ENCODE measurements at regions not wholly inside any gene's neighbourhood (a gene's known extent, or its start where the extent isn't known, plus 50 kb on each side); places are given as distances from the start of the nearest gene placed in this dataset.
"Not testable (repeated sequence)": the region's sequence is repeated elsewhere in the genome, so short reads cannot be mapped to it uniquely, and the experiment has no call there.

GRCh38 chr15:58365098-58365497 is 66.7 kb upstream of the LIPC start:
- POLR2A ChIA-PET, CTCF ChIA-PET: not testable (repeated sequence)

GRCh38 chr15:58369261-58369701 is 62.5 kb upstream of the LIPC start:
- CTCF ChIA-PET = no interaction called here
- no peak overlapping the region for H3K27ac ChIP-seq (ENCODE audit: low read depth, low read length)
- H3K27me3 Mint-ChIP-seq = peaks cover 0 to 5% (median 0%) of the 10 kb centered on the region in 5 donors
- POLR2A ChIA-PET = no interaction called here
- intact Hi-C loops (cut with micrococcal nuclease) = loop anchor here in 1 of 2 donors (5.0 kb wide), 1 partner anchor 77 kb away; no protein-coding TSS in a partner anchor
- H3K27ac Mint-ChIP-seq = peak overlapping the region in 4 of 9 donors; percentile 13 to 62 (median 42)
- H3K4me1 ChIP-seq (ENCODE audit: control insufficient read depth in 2 of 2, insufficient read depth in 2 of 2, low read length in 2 of 2) = no peaks in the 10 kb centered on the region
- no peaks in the 10 kb centered on the region for H3K9me3 ChIP-seq (ENCODE audit: control insufficient read depth in 2 of 3, low read length in 3 of 3)
- DNase-seq (peak in 6 of 9 donors; percentile 10 to 71 (median 36)), ATAC-seq (peak; percentile 84)
- no peaks in the 10 kb centered on the region for H3K36me3 ChIP-seq (ENCODE audit: control insufficient read depth in 2 of 3, insufficient read depth in 3 of 3, low read length in 3 of 3)
- H3K36me3 Mint-ChIP-seq = peaks cover 0 to 27% (median 6%) of the 10 kb centered on the region in 5 donors
- H3K4me1 Mint-ChIP-seq = peaks cover 9 to 23% (median 13%) of the 10 kb centered on the region in 7 donors
- peaks cover 0 to 25% (median 8%) of the 10 kb centered on the region in 11 donors for H3K9me3 Mint-ChIP-seq
- no peaks in the 10 kb centered on the region for H3K27me3 ChIP-seq (ENCODE audit: control insufficient read depth in 2 of 2, insufficient read depth in 2 of 2, low read length in 2 of 2)
- H3K4me3 Mint-ChIP-seq = peak overlapping the region; percentile 27 to 86 (median 66)
- H3K4me3 ChIP-seq (ENCODE audit: low read length) = no peak overlapping the region

More at GRCh38 chr15:58365098-58365497, 66.7 kb upstream of the LIPC start:
- DNase-seq; H3K27me3 Mint-ChIP-seq; H3K4me3 ChIP-seq (ENCODE audit: low read length); H3K27me3 ChIP-seq (ENCODE audit: control insufficient read depth in 2 of 2, insufficient read depth in 2 of 2, low read length in 2 of 2); H3K4me3 Mint-ChIP-seq; H3K27ac ChIP-seq (ENCODE audit: low read depth, low read length); ATAC-seq; H3K36me3 ChIP-seq (ENCODE audit: control insufficient read depth in 2 of 3, insufficient read depth in 3 of 3, low read length in 3 of 3); H3K9me3 ChIP-seq (ENCODE audit: control insufficient read depth in 2 of 3, low read length in 3 of 3); H3K27ac Mint-ChIP-seq: not testable (repeated sequence)
- intact Hi-C loops (cut with micrococcal nuclease) = loop anchor here in 1 of 2 donors (5.0 kb wide), 1 partner anchor 73 kb away; no protein-coding TSS in a partner anchor
- Mint-ChIP-seq H3K36me3 (peaks cover 0 to 28% (median 10%) of the 10 kb centered on the region in 5 donors), H3K9me3 (peaks cover 0 to 10% (median 6%) of the 10 kb centered on the region in 11 donors), H3K4me1 (peaks cover 22 to 40% (median 33%) of the 10 kb centered on the region in 7 donors)
- H3K4me1 ChIP-seq (ENCODE audit: control insufficient read depth in 2 of 2, insufficient read depth in 2 of 2, low read length in 2 of 2) = peaks cover 0 to 15% of the 10 kb centered on the region in 2 donors

GRCh38 chr15:58369956-58370355 is 61.8 kb upstream of the LIPC start:
- Histone ChIP-seq H3K36me3 (ENCODE audit: control insufficient read depth in 2 of 3, insufficient read depth in 3 of 3, low read length in 3 of 3) (no peaks in the 10 kb centered on the region), H3K4me1 (ENCODE audit: control insufficient read depth in 2 of 2, insufficient read depth in 2 of 2, low read length in 2 of 2) (no peaks in the 10 kb centered on the region), H3K27ac (ENCODE audit: low read depth, low read length) (no peak overlapping the region), H3K9me3 (ENCODE audit: control insufficient read depth in 2 of 3, low read length in 3 of 3) (no peaks in the 10 kb centered on the region), H3K27me3 (ENCODE audit: control insufficient read depth in 2 of 2, insufficient read depth in 2 of 2, low read length in 2 of 2) (no peaks in the 10 kb centered on the region), H3K4me3 (ENCODE audit: low read length) (no peak overlapping the region)
- ChIA-PET CTCF (no interaction called here), POLR2A (no interaction called here)
- peaks cover 0 to 22% (median 5%) of the 10 kb centered on the region in 5 donors for H3K36me3 Mint-ChIP-seq
- H3K27me3 Mint-ChIP-seq = peaks cover 0 to 5% (median 0%) of the 10 kb centered on the region in 5 donors
- no peak for ATAC-seq
- H3K9me3 Mint-ChIP-seq = peaks cover 0 to 25% (median 6%) of the 10 kb centered on the region in 11 donors
- H3K4me1 Mint-ChIP-seq = peaks cover 7 to 23% (median 12%) of the 10 kb centered on the region in 7 donors
- H3K27ac Mint-ChIP-seq = no peak overlapping the region
- peak overlapping the region in 1 of 10 donors; percentile 77 for H3K4me3 Mint-ChIP-seq
- intact Hi-C loops (cut with micrococcal nuclease) = loop anchor here in 1 of 2 donors (5.0 kb wide), 1 partner anchor 78 kb away; no protein-coding TSS in a partner anchor
- no peak for DNase-seq

- no peaks in the 10 kb centered on the region for H3K4me1 ChIP-seq (ENCODE audit: control insufficient read depth in 2 of 2, insufficient read depth in 2 of 2, low read length in 2 of 2)
- no peak for ATAC-seq
- no peaks in the 10 kb centered on the region for H3K27me3 ChIP-seq (ENCODE audit: control insufficient read depth in 2 of 2, insufficient read depth in 2 of 2, low read length in 2 of 2)
- H3K27ac Mint-ChIP-seq = no peak overlapping the region
- ChIA-PET CTCF (no interaction called here), POLR2A (interaction anchor here (0.7 kb wide), 1 partner anchor 376 kb away, joined by 4 read pairs; no protein-coding TSS in a partner anchor)
- H3K27ac ChIP-seq (ENCODE audit: low read depth, low read length) = no peak overlapping the region
- H3K27me3 Mint-ChIP-seq = peaks cover 0 to 7% (median 0%) of the 10 kb centered on the region in 5 donors
- peaks cover 5 to 21% (median 11%) of the 10 kb centered on the region in 7 donors for H3K4me1 Mint-ChIP-seq
- intact Hi-C loops (cut with micrococcal nuclease) = no loop called here
- no peaks in the 10 kb centered on the region for H3K36me3 ChIP-seq (ENCODE audit: control insufficient read depth in 2 of 3, insufficient read depth in 3 of 3, low read length in 3 of 3)
- H3K4me3 Mint-ChIP-seq = no peak overlapping the region
- peaks cover 0 to 32% (median 6%) of the 10 kb centered on the region in 11 donors for H3K9me3 Mint-ChIP-seq
- no peak overlapping the region for H3K4me3 ChIP-seq (ENCODE audit: low read length)
- peaks cover 0 to 13% (median 4%) of the 10 kb centered on the region in 5 donors for H3K36me3 Mint-ChIP-seq
- no peaks in the 10 kb centered on the region for H3K9me3 ChIP-seq (ENCODE audit: control insufficient read depth in 2 of 3, low read length in 3 of 3)
- no peak for DNase-seq
These were observed 57.6 kb upstream of the LIPC start for GRCh38 chr15:58374147-58374546.

- CTCF ChIA-PET = interaction anchor here (0.7 kb wide), 1 partner anchor 1137 kb away, joined by 3 read pairs; no protein-coding TSS in a partner anchor
- Mint-ChIP-seq H3K36me3 (peaks cover 0 to 7% (median 4%) of the 10 kb centered on the region in 5 donors), H3K4me1 (peaks cover 0 to 16% (median 0%) of the 10 kb centered on the region in 7 donors), H3K9me3 (peaks cover 2 to 16% (median 6%) of the 10 kb centered on the region in 11 donors), H3K4me3 (no peak overlapping the region), H3K27ac (no peak overlapping the region), H3K27me3 (peaks cover 0 to 7% (median 0%) of the 10 kb centered on the region in 5 donors)
- intact Hi-C loops (cut with micrococcal nuclease) = no loop called here
- ATAC-seq (no peak), DNase-seq (no peak)
- Histone ChIP-seq H3K4me3 (ENCODE audit: low read length) (no peak overlapping the region), H3K27ac (ENCODE audit: low read depth, low read length) (no peak overlapping the region), H3K4me1 (ENCODE audit: control insufficient read depth in 2 of 2, insufficient read depth in 2 of 2, low read length in 2 of 2) (no peaks in the 10 kb centered on the region), H3K9me3 (ENCODE audit: control insufficient read depth in 2 of 3, low read length in 3 of 3) (no peaks in the 10 kb centered on the region), H3K36me3 (ENCODE audit: control insufficient read depth in 2 of 3, insufficient read depth in 3 of 3, low read length in 3 of 3) (no peaks in the 10 kb centered on the region), H3K27me3 (ENCODE audit: control insufficient read depth in 2 of 2, insufficient read depth in 2 of 2, low read length in 2 of 2) (no peaks in the 10 kb centered on the region)
- POLR2A ChIA-PET = no interaction called here
These were observed 54.6 kb upstream of the LIPC start for GRCh38 chr15:58377193-58377592.

GRCh38 chr15:58378241-58379085 is 53.3 kb upstream of the LIPC start:
- Mint-ChIP-seq H3K27ac (peak overlapping the region in 1 of 9 donors; percentile 53), H3K9me3 (peaks cover 2 to 14% (median 6%) of the 10 kb centered on the region in 11 donors)
- ATAC-seq = no peak

More at GRCh38 chr15:58378241-58379085, 53.3 kb upstream of the LIPC start:
- ChIA-PET CTCF (no interaction called here), POLR2A (no interaction called here)
- intact Hi-C loops (cut with micrococcal nuclease) = no loop called here
- Mint-ChIP-seq H3K4me3 (no peak overlapping the region), H3K36me3 (peaks cover 0 to 7% (median 4%) of the 10 kb centered on the region in 5 donors), H3K4me1 (peaks cover 0 to 16% (median 0%) of the 10 kb centered on the region in 7 donors), H3K27me3 (peaks cover 0 to 7% (median 0%) of the 10 kb centered on the region in 5 donors)
- Histone ChIP-seq H3K4me1 (ENCODE audit: control insufficient read depth in 2 of 2, insufficient read depth in 2 of 2, low read length in 2 of 2) (no peaks in the 10 kb centered on the region), H3K9me3 (ENCODE audit: control insufficient read depth in 2 of 3, low read length in 3 of 3) (no peaks in the 10 kb centered on the region), H3K27ac (ENCODE audit: low read depth, low read length) (no peak overlapping the region), H3K27me3 (ENCODE audit: control insufficient read depth in 2 of 2, insufficient read depth in 2 of 2, low read length in 2 of 2) (no peaks in the 10 kb centered on the region), H3K36me3 (ENCODE audit: control insufficient read depth in 2 of 3, insufficient read depth in 3 of 3, low read length in 3 of 3) (no peaks in the 10 kb centered on the region), H3K4me3 (ENCODE audit: low read length) (no peak overlapping the region)
- DNase-seq = no peak

Data from naive thymus-derived CD4-positive, alpha-beta T cell (primary cell).